HG03558 (cell line): ENCODE measurements at regions not wholly inside any gene's neighbourhood (a gene's known extent, or its start where the extent isn't known, plus 50 kb on each side); places are given as distances from the start of the nearest gene placed in this dataset.

Experiments used
- ATAC-seq: cut with Tn5 transposase; IDR thresholded peaks from one replicate; pipeline ENCODE4 v1.9.1; 2021; ENCODE audit warnings: moderate number of reproducible peaks; ENCODE audit not compliant: unreplicated experiment; ENCODE audit errors: extremely low read depth

DNA sequence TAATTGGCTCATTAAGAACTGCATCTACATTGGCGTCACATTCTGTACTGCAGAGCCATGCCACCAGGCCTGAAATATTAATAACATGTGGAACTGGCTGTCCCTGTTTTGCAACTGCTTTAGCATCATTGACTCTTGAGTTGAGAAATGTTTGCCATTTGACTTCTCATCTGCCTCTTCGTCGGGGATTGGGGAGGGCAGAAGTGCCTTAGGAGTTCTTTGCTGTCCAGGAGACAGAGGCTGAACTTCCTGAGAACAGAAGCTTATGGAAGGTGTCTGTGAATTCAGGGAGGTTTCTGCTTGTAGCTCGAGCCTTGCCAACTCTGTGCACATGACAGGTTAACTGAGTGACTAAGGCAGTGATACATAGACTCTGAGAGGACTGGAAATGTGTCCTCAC, 265.0 kb downstream of the KIF4B start:
- ATAC-seq: no peak

DNA sequence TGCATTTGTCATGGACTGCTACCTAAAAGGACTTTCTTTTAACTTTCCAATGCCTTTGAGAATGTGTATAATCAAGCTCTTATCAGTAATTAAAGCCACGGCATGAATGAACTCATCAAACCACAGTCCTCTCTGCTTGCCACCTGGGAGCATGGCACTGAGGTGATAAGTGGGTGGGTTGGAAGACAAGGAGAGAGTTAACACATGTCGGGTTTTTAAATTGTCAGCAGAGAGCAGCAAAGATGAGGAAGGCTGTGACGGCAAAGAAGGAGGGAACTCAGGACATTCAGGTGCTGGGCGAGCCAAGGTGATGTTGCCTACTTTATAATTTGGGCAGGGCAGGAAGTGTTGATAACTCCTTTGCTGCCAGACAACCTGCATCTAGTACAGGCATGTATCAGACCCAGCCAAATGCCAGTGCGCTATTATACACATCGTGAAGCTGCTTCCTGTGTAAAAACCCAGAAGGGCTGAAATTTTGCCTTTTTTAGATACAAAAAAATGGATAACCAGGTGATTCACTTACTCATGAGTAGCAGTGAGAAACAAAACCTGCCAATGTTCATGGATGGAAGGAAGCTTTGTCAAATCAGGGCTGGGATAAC, 269.1 kb downstream of the KIF4B start:
- ATAC-seq: no peak

DNA sequence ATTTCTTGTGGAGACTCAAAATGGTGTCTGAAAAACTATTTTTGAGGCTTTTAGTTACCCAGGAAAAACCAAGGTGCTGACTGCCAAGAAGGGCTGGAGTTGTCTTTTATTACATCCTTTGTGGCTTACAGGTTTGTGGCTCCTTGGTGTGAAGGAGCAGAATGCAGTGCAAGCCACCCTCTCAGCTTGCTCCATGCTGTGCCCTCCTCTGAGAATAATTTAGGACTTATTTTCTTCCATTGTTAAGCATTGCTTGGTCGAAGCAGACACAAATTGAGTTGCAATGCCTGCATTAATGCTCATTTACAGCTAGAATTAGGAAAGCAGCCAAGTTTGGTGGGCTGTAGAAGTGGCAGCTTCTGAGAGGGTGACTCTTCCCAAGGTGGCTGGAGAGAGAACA, 272.2 kb downstream of the KIF4B start:
- no peak for ATAC-seq

DNA sequence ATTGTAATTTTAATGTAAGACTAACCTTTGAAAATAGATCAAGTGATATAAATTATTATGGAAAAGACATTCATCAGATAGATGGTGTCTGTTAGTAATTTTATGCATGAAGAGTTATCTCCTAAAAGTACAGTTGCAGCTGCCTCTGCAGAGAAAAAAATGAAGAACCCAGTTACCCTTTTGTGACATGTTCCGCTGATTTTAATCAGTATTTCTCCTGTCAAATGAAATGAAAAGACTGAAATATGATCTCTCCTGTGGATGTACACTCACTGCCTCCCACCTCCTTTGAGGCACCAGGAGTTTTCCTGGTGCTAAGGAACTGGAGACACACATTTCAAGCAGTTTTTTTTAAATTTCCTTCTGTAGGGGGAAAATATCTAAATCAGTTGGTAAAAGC, 277.4 kb downstream of the KIF4B start:
- ATAC-seq: no peak

DNA sequence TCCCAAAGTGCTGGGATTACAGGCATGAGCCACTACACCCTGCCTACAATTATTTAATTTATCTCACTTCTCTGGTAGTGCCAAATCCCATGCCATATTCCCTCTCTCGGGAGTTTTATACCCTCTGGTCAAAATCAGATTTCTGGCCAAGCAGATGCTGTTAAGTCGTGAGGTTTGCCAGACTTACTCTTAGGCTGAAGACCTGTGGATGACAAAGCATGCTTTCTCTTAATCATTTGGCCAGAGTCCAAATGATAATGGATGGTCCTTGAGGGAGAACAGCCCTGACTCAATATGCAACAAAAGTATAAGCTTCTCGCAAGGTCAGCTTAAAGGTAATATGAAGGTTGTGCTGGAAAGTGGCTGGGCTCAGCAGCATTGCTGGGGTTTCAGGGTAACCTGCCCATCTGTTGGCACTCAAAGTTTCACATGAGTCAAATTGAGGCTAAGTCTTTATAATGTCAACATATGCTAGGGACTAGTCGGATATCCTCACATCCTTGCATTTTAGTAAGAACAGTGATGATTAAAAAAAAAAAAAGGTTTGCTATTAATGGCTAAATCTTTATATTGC, 280.1 kb downstream of the KIF4B start:
- ATAC-seq: no peak

DNA sequence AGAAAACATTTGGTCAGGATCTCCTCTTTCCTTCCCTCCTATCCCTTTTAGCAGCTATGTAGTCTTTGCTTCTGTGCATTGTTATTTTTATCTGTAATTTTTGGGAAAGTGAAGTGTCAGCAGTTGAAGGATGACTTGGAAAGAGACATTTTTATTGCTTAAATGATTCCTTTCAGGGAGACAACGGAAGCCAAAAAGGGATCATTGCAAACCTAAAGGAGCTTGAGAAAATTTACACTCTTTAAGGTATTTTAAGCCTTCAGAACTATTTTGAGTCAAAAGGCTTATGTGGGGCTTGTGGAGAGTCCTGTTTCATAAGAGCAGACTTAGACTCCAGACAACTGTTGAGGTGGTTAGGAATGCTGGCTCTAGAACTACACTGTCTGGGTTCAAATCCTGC, 281.6 kb downstream of the KIF4B start:
- no peak for ATAC-seq

DNA sequence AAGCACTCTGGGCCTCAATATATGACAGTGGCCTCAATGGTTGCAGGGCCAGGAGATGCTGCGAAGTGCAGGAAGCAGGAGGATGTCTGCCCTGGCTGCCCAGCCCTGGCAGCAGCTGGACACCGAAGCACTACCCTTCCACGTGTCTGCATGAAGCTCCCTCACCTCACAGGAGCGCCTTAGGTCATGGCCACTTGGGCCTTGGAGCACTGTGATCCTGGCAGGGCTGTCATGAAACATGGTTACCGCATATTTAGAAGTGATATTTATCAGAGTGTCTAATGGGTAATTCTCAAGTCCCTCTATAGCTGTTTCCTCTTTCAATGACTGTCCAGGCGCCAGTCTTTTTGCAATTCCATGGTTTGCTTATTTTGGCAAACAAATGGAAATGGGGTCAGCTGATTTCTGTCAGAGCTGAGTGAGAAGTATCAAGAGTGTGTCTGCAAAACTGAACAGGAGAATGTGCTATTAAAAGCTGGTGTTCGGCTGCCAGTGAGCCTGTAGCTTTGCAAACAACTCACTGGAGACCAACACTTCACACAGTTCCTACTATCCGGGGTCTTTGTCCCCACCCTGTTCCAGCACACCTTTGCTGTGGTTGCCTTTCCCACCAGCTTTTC, 285.9 kb downstream of the KIF4B start:
- ATAC-seq: no peak

DNA sequence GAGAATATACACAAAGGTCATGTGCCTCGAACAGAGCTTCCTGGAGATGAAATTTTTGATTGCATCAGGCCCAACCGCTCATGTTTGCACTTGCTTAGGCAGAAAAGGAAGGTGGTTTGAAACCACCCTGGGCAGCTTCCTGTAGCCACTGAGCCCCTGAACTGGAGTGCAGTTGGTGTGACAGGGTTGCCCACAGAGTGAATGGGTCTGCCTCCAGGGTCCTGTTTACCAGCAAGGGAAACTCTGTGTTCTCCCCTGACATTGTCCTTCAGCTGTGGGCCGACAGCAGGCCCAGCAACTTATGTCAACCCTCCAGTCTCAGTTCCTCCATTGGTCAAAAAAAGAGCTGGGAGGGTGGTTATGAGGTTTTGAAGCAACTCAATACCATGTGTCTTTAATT, 289.6 kb downstream of the KIF4B start:
- no peak for ATAC-seq

DNA sequence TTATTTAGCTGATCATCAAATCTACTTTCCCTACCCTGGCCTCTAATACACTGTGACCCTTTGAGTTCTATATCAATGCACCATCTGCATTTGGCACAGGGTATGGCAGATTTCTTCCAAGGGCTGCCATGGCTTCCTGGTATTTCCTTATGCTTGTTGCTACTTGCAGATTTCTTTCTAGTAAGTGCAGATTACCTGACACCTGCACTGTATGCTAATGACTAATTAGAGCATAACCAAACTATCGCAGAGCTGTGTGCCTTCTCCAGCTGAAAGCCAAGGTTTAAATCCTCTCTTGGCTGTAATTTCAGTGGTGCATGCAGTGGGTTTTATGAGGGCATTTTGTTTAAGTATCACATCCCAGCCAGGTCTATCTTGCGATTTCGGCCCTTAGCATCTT, 293.7 kb downstream of the KIF4B start:
- ATAC-seq: no peak

DNA sequence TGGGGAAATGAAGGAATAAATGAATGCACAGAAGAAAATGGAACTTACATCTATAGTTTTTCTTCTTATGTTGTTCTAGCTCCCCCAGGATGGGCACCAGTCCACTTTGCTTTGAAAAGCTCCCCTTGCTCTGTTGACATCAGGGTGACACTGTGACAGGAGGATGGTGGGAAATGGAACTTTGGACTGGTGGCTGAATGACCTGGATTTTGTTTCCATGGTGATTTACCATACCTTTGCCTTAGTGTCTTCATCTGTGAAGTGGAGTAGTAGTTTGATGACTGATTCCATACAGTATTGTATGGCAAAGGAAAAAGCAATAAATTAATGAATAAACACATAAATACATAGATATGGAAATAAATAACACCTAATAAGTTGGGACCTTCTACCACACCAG, 294.7 kb downstream of the KIF4B start:
- no peak for ATAC-seq

DNA sequence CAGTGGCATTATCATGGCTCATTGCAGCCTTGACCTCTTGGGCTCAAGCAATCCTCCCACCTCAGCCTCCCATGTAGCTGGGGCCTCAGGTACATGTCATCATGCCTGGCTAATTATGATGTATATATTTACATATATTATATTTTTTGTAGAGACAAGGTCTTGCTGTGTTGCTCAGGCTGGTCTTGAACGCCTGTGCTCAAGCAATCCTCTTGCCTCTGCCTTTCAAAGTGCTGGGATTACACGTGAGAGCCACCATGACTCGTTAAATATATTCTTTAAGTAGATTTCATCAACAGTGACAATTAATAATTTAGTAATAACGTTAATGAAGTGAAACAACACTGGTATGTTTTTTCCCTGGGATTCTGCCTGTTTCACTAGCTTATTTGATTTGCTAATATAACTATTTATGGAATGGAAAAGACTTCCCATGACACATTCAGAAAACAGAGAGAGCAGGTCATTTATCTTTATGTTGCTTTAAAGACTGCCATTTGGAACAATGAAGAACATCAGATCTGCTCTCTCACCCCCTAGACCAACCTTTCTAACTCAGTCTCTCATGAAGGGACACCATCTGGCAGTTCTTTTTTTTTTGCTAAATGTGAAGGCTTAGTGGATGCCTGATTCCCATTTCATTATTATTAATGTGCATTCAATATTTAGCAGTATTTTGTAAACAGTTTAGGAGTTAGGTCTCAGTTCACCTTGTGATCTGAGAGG, 295.6 kb downstream of the KIF4B start:
- no peak for ATAC-seq

DNA sequence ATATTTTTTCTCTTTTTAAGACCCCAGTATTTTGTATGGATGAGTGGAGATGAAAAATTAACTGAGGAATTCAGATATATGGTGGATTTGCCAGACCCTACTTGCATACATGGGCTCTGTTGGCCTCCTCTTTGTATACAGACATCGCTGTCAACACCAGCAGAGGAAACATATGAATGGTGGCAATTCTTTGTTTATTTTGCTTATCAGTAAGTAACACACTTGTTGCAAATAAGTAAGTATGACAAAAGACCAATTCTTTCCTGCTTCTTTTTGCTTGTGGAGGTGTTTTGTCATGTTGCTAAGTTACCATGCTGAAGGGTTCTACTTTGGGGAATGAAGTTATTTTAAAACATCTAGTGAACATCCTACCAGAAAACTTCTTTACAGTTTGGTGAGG, 298.2 kb downstream of the KIF4B start:
- no peak for ATAC-seq

DNA sequence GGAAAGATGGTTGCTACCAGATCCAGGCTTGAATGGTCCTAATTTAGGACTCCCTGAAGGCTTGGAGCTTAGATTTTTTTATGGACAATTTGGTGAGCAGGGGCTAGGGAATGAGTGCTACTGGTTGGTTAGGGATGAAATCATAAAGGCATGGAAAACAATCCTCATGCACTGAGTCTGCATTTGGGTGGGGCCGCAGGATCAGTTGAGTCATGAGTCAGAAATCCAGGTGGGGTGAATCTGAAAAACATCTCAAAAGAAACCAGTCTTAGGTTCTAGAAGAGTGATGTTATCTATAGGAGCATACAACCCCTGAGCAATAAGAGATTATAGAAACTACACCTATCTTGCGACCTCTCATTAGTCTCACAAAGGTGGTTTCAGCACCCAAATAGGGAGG, 300.0 kb downstream of the KIF4B start:
- no peak for ATAC-seq

DNA sequence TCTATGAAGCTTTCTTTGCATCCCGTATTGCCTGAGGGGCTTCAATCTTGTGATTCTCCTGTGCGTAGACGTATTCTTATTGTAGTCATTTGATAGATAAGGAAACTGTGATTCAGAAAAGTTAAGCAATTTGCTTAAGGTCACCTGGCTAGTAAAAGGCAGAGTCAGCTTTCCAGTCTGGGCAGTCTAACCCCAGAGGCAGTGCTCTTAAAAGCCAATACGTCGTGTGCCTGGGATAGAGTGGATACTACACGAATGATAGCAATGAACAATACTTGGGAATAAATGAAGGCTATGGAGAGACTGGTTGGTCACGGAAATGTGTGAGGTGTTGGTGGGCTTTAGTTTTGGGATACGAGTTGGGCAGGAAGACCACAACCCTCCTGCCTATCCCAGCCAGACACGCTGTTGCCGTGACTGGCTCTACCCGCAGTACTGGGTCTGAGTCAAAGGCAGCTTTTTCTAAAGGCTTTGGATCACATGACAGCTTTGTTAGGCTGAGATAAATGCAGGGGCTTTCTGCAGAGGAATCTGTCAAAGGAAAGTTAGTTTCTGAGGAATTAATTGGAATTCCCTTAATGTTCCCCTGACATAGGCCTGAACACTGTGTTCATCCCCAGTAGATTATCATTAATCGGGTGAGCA, 302.6 kb downstream of the KIF4B start:
- no peak for ATAC-seq

DNA sequence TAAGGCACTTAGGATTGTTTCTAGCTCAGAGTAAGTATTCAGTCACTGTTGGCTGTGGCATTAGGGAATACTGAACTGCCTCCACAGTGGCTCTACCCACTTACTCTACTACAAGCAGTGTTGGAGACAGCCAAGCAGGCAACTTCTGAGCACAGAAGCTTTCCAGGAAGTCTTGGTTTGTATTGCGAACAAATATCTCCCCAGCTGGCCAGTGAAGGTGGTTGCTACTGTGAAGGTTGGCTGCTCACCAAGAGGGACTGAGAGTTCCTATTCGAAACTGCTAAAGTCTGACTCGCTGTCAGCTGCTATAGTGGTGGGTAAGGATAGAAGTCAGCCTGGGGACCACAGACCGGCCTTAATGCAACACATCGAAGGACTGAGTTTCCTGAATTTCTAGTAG, 319.1 kb downstream of the KIF4B start:
- no peak for ATAC-seq

DNA sequence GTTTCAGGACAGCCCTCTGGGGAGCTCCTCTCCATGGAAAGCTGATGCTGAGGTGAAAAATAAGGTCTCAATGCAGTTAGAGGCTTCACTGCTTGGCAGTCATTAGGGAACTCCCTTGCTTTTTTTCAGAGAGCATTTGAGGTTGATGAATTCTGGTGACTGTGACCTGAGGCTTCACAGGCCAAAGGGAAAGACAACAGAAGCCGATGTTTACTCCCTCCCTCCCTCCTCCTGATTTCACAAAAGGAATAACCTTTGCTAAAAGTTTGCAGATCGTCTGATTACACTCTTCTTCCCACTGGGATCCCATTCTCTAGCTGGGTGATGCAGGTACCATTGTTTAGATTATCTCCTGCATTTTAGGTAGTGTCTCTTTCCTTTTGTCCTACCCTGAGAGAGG, 329.4 kb downstream of the KIF4B start:
- ATAC-seq: no peak

DNA sequence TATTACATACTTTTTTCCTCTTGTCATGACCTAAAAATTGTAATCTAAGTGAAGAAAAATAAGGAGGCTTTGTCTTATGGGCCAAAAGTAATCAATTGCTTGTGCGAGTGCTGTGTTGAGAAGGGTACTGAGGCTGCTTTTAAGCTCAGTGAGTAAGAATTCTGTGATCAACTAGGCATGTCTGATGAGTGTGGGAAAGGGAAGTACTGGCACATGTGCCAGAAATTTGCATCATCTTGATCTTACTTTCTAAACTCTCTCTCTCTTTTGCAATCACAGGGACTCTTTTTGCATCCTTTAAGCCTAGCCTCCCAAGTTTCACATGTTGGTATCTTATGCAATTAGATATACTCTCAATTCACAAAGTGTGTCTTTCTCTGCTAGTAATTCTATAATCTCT, 329.9 kb downstream of the KIF4B start:
- ATAC-seq: no peak

DNA sequence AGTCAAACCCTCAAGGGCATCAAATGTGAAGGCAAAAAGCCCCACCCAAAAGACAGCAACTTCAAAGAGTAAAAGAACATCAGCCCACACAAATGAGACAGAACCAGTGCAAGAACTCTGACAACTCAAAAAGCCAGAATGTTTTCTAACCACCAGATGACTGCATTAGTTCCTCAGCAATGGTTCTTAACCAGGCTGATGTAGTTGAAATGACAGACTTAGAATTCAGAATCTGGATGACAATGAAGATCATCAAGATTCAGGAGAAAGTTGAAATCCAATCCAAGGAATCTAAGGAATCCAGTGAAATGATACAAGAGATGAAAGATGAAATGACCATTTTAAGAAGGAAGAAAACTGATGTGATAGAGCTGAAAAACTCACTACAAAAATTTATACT, 339.7 kb downstream of the KIF4B start:
- no peak for ATAC-seq

DNA sequence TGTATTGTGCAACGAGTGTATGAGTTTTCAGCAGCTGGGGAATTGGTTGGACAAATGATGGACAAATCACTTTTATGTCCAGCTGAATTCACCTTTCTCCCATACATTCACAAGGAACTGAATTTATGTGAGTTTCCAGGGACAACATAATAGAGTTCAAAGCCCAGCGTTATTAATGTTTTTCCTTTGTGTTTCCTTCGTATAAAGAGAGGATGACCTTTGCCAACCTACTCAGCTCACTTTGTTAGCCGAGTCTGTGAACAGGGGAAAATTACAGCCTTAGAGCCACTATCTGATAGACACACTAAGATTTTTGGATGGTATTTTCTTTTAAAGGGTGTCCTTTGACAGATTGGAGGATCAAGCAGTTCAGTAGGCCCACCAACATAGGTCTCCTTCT, 352.5 kb downstream of the KIF4B start:
- no peak for ATAC-seq

DNA sequence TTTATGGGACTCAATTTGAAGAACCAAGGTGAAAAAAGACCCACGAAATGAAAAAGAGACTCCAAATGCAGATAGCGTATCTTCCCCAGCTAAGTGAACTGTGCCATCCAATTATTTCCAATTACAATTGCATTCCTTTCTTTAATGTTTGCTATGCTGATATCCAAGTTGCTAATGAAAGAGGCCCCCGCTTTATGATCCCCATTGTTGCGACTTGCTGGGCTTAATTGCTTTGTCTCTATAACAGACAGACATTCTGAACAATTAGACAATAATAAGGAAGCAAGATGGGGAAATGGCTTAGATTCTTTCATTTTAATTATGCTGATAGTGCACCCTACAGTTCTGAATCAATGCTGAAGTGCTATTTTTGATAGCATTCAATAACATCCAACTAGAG, 354.3 kb downstream of the KIF4B start:
- ATAC-seq: no peak

DNA sequence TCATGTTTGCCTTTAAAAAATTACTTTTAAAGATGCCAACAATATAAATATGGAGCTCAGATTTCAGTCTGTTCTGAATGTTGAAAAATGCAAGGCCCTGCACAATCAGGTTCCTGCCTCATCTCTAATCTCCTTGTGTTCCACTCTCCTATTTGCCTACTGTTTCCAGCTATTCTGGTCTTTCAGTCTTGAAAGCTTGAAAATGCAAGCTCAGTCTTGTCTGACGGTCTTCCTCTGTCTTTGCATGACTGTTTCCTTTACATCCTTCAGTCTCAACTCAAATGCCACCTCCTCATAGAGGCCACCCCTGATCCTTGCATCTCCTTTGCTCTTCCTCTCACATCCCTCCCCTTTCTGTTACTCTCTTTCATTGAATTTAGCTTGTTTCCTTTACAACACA, 354.9 kb downstream of the KIF4B start:
- no peak for ATAC-seq
